Right lobe of liver (tissue), 6 donors: ENCODE measurements at regions not wholly inside any gene's neighbourhood (a gene's known extent, or its start where the extent isn't known, plus 50 kb on each side); places are given as distances from the start of the nearest gene placed in this dataset.

Source experiments
- ATAC-seq, 4 donors: fragments of 200-7000 bp; cut with Tn5 transposase; one replicate each; pipeline ENCODE4 v1.9.1; 2020; ENCODE audit warnings: mild to moderate bottlenecking in 4 of 4, moderate library complexity in 4 of 4
- DNase-seq, 3 donors: peaks; one replicate each; pipeline ENCODE4 v3.0.0-alpha.2; 2020
- H3K27ac ChIP-seq, 3 donors: fragments of 200-600 bp; one replicate each; pipeline ENCODE4 v1.8.0; 2022
- H3K27me3 ChIP-seq, 2 donors: fragments of 200-600 bp; one replicate each; pipeline ENCODE4 v1.8.0; 2022
- H3K36me3 ChIP-seq, 4 donors: fragments of 200-600 bp; sonication (generic) in 1 of 4; one replicate each; pipeline versions ENCODE4 v1.5.1 to v1.8.0; 2017 to 2022; ENCODE audit warnings: control low read depth in 1 of 4
- H3K4me1 ChIP-seq, 4 donors: fragments of 200-600 bp; sonication (generic) in 1 of 4; one replicate each; pipeline versions ENCODE4 v1.5.1 to v1.8.0; 2017 to 2022; ENCODE audit warnings: control low read depth in 1 of 4
- H3K4me3 ChIP-seq, 3 donors: fragments of 200-600 bp; one replicate each; pipeline ENCODE4 v1.8.0; 2022
- H3K9me3 ChIP-seq, 4 donors: fragments of 200-600 bp; sonication (generic) in 1 of 4; one replicate each; pipeline versions ENCODE4 v1.5.1 to v1.8.0; 2017 to 2022; ENCODE audit warnings: control low read depth in 1 of 4
- POLR2A ChIP-seq: fragments of 450-650 bp; IDR thresholded peaks from one replicate; pipeline ENCODE4 v1.6.1; 2017; ENCODE audit warnings: antibody characterized with exemption, mild to moderate bottlenecking
- WGBS: methylation state at CpG from one replicate; pipeline ENCODE4 v1.1.6; 2018; ENCODE audit warnings: low coverage, low lambda C conversion rate; ENCODE audit not compliant: insufficient coverage; ENCODE audit errors: missing lambda C conversion rate; 5-methylcytosine and 5-hydroxymethylcytosine counted together
- intact Hi-C, 2 donors: fragments of 100-400 bp; cut with DNase I; formaldehyde crosslinking; loops; one replicate each; pipeline versions ENCODE4 v1.11.2 to v1.14.1; 2022
- TF ChIP-seq, protein P1 (sequence below), 4 donors: fragments of 200-600 bp in 3 of 4; fragments of 450-650 bp in 1 of 4; IDR thresholded peaks; one replicate each; pipeline versions ENCODE4 v1.5.1 to v1.8.0; 2016 to 2022; ENCODE audit warnings: antibody characterized with exemption in 4 of 4, mild to moderate bottlenecking in 2 of 4
- donor health status: DM: no; HTN: yes; CAD: no.
- donor health status: DM: no; HTN: no; CAD: no.
- donor health status: DM: no; HTN: no; CAD: no.
- donor health status: DM: no; HTN: yes; CAD: no.
- donor health status: DM: no; HTN: yes; CAD: no.

DNA sequence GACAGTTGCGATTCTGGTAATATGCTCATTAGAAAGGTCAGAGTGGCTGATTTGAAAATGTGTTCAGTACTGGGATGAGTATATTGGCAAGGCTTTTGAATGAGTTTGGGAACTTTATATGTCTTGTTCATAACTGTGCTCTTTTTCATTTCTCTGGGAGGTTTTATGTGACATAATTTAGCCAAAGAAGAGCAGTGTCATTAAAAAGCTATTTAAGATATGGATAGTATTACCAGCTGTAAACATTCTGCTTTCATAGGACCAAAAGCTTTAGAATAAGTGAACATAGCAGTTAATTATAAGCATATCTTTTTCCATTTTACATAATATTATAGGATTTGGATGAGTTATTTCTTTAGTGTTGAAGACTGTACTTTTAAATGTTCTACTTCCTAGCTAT lies 260.4 kb downstream of the TTC6 start:
- peaks cover 0 to 4% (median 0%) of the 10 kb centered on the region in 4 donors for H3K4me1 ChIP-seq
- no peak overlapping the region for H3K27ac ChIP-seq
- H3K36me3 ChIP-seq = no peaks in the 10 kb centered on the region
- no peak for DNase-seq
- no peak for TF ChIP-seq POLR2A
- TF ChIP-seq, protein P1, sequence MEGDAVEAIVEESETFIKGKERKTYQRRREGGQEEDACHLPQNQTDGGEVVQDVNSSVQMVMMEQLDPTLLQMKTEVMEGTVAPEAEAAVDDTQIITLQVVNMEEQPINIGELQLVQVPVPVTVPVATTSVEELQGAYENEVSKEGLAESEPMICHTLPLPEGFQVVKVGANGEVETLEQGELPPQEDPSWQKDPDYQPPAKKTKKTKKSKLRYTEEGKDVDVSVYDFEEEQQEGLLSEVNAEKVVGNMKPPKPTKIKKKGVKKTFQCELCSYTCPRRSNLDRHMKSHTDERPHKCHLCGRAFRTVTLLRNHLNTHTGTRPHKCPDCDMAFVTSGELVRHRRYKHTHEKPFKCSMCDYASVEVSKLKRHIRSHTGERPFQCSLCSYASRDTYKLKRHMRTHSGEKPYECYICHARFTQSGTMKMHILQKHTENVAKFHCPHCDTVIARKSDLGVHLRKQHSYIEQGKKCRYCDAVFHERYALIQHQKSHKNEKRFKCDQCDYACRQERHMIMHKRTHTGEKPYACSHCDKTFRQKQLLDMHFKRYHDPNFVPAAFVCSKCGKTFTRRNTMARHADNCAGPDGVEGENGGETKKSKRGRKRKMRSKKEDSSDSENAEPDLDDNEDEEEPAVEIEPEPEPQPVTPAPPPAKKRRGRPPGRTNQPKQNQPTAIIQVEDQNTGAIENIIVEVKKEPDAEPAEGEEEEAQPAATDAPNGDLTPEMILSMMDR (IDR thresholded peaks at IDR 0.05) = no peak
- ATAC-seq = no peak
- no peaks in the 10 kb centered on the region for H3K9me3 ChIP-seq
- no peaks in the 10 kb centered on the region for H3K27me3 ChIP-seq
- whole genome bisulfite sequencing = 33% methylated on average over 1 of the region's 1 CpG
- no peak overlapping the region for H3K4me3 ChIP-seq
- intact Hi-C loops = no loop called here

DNA sequence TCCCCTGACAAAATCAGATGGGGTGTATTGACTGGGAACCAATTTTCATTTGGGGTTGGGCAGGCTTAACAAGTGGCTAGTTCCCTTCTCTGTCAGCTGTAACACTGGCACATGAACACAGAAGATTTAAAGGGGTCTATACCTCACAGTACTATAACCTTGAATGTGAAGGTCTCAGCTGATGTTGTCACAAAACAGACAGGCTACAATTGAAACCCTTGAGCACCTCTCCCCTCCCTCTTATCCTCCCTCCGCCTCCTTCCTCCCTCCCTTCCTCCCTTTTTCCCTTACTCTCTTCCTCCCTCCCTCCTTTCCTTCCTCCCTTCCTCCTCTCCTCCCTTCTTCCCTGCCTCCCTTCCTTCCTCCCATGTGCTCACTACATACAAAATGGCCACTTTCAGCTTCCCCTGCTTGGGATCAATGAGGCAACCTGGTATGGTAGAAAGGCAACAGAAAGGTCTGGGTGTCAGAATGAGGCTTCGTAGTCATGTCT lies 262.4 kb downstream of the TTC6 start:
- no peaks in the 10 kb centered on the region for H3K36me3 ChIP-seq
- WGBS = 89% methylated on average over 2 of the region's 2 CpGs
- DNase-seq = no peak
- no peak overlapping the region for H3K27ac ChIP-seq
- intact Hi-C loops = no loop called here
- H3K4me1 ChIP-seq = peaks cover 0 to 4% (median 0%) of the 10 kb centered on the region in 4 donors
- H3K9me3 ChIP-seq = no peaks in the 10 kb centered on the region
- no peak for ATAC-seq
- H3K27me3 ChIP-seq = no peaks in the 10 kb centered on the region
- no peak overlapping the region for H3K4me3 ChIP-seq
- TF ChIP-seq POLR2A = no peak
- TF ChIP-seq, protein P1 (IDR thresholded peaks at IDR 0.05) = no peak

DNA sequence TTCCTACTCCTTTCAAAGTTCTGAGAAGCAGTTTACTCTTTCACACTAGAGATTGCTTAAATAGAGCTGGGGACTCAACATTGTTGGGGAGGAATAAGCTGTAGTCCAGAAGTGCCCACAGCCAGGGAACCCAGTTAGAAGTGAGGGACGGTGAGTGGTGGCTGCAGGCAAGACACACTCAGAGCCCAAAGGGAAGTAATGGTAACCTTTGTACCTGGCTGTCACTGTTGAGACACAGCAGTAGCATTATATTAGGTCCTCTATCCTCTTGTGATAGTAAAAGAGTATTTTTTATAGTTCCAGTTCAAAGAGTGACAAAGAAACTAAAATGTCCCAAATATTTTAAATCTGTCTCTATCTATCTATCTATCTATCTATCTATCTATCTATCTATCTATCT lies 263.3 kb downstream of the TTC6 start:
- DNase-seq = no peak
- peaks cover 0 to 4% (median under 1%) of the 10 kb centered on the region in 4 donors for H3K4me1 ChIP-seq
- peak; percentile 50 to 71 (median 65) for ATAC-seq
- H3K4me3 ChIP-seq = no peak overlapping the region
- 31% methylated on average over 1 of the region's 1 CpG for WGBS
- H3K27me3 ChIP-seq = no peaks in the 10 kb centered on the region
- no peak for TF ChIP-seq POLR2A
- TF ChIP-seq, protein P1 (IDR thresholded peaks at IDR 0.05) = no peak
- intact Hi-C loops = no loop called here
- no peaks in the 10 kb centered on the region for H3K9me3 ChIP-seq
- no peak overlapping the region for H3K27ac ChIP-seq
- H3K36me3 ChIP-seq = no peaks in the 10 kb centered on the region

DNA sequence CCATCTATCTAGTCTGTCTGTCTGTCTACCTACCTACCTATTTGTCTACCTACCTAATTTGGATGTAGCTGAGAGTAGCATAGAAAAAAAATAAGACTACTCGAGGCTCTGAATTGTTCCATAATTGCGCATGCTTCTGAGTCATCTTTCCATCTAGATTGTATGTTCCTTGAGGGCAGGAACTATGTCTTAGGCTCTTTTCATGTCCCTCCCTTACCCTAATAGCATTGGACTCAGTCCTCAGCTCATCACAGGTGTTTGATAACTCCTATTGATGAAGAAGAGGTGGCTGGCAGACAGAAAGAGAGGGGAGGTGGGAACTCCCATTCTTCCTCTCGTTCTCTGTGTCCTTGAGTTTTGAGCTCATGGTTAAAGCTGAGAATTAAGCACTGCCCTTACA lies 263.7 kb downstream of the TTC6 start:
- TF ChIP-seq, protein P1 (IDR thresholded peaks at IDR 0.05) = no peak
- no peak for TF ChIP-seq POLR2A
- intact Hi-C loops = no loop called here
- H3K4me1 ChIP-seq = peaks cover 0 to 8% (median 3%) of the 10 kb centered on the region in 4 donors
- no peaks in the 10 kb centered on the region for H3K27me3 ChIP-seq
- ATAC-seq (no peak), DNase-seq (no peak)
- H3K4me3 ChIP-seq = no peak overlapping the region
- H3K36me3 ChIP-seq = no peaks in the 10 kb centered on the region
- no peaks in the 10 kb centered on the region for H3K9me3 ChIP-seq
- WGBS = 88% methylated on average over 3 of the region's 3 CpGs
- no peak overlapping the region for H3K27ac ChIP-seq

DNA sequence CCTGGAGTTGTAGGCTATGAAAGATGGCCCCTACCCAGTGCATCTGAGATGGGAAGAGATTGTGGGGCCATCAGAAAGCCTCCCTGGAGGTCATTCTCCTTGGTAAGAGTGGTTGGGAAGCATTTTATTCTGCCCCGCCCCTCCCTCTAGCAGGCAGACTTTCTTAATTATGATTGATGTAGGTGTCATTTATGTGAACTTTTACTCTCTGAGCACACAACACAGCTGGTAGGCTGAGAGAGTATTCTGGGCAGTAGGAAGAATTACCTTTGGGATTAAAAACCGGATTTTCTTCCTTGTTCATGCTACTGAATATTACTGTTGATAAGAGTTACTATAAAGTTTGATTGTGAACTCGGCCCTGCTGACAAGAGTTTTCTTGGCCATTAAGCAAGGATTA lies 266.8 kb downstream of the TTC6 start:
- no peaks in the 10 kb centered on the region for H3K27me3 ChIP-seq
- intact Hi-C loops = no loop called here
- ATAC-seq (no peak), DNase-seq (no peak)
- TF ChIP-seq, protein P1 (IDR thresholded peaks at IDR 0.05) = no peak
- no peak for TF ChIP-seq POLR2A
- no peak overlapping the region for H3K4me3 ChIP-seq
- 83% methylated on average over 3 of the region's 3 CpGs for WGBS
- no peak overlapping the region for H3K27ac ChIP-seq
- H3K9me3 ChIP-seq = no peaks in the 10 kb centered on the region
- H3K4me1 ChIP-seq = peaks cover 0 to 24% (median 12%) of the 10 kb centered on the region in 4 donors
- no peaks in the 10 kb centered on the region for H3K36me3 ChIP-seq
